ENCODE measurements at regions not wholly inside any gene's neighbourhood (a gene's known extent, or its start where the extent isn't known, plus 50 kb on each side); places are given as distances from the start of the nearest gene placed in this dataset.

GRCh38 chr4:86543560-86544309, 50.4 kb upstream of the PTPN13 start:
- DNase-seq: no peak
- H3K36me3 ChIP-seq: no peaks in the 10 kb centered on the region
- H3K4me1 ChIP-seq: no peaks in the 10 kb centered on the region
- TF ChIP-seq, protein P1, sequence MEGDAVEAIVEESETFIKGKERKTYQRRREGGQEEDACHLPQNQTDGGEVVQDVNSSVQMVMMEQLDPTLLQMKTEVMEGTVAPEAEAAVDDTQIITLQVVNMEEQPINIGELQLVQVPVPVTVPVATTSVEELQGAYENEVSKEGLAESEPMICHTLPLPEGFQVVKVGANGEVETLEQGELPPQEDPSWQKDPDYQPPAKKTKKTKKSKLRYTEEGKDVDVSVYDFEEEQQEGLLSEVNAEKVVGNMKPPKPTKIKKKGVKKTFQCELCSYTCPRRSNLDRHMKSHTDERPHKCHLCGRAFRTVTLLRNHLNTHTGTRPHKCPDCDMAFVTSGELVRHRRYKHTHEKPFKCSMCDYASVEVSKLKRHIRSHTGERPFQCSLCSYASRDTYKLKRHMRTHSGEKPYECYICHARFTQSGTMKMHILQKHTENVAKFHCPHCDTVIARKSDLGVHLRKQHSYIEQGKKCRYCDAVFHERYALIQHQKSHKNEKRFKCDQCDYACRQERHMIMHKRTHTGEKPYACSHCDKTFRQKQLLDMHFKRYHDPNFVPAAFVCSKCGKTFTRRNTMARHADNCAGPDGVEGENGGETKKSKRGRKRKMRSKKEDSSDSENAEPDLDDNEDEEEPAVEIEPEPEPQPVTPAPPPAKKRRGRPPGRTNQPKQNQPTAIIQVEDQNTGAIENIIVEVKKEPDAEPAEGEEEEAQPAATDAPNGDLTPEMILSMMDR (IDR thresholded peaks at IDR 0.05): no peak
- no peak for TF ChIP-seq POLR2A (IDR thresholded peaks at IDR 0.05)
- H3K9me3 ChIP-seq: no peaks in the 10 kb centered on the region
- H3K27me3 ChIP-seq: no peaks in the 10 kb centered on the region
- no peak overlapping the region for H3K27ac ChIP-seq
- H3K4me3 ChIP-seq: no peak overlapping the region

- no peak overlapping the region for H3K4me3 ChIP-seq
- no peaks in the 10 kb centered on the region for H3K4me1 ChIP-seq
- DNase-seq: no peak
- TF ChIP-seq, protein P1 (IDR thresholded peaks at IDR 0.05): no peak
- no peak for TF ChIP-seq POLR2A (IDR thresholded peaks at IDR 0.05)
- no peaks in the 10 kb centered on the region for H3K36me3 ChIP-seq
- H3K27ac ChIP-seq: no peak overlapping the region
- H3K9me3 ChIP-seq: no peaks in the 10 kb centered on the region
- H3K27me3 ChIP-seq: no peaks in the 10 kb centered on the region
Measured at GRCh38 chr4:86544310-86544966, 49.7 kb upstream of the PTPN13 start.

Small RNAs in the stretch of these regions (small RNA-seq; reads per million reads assigned to genes)
- gene MIR4452: 0 reads per million in 2 donors

All from Peyer's patch (tissue), 4 donors.